ENCODE measurements at regions not wholly inside any gene's neighbourhood (a gene's known extent, or its start where the extent isn't known, plus 50 kb on each side); places are given as distances from the start of the nearest gene placed in this dataset.

- no peak for TF ChIP-seq CTCF (IDR thresholded peaks at IDR 0.05; ENCODE audit: low read length)
- TF ChIP-seq EZH2phosphoT487 (IDR thresholded peaks at IDR 0.05; ENCODE audit: low read length) = no peak
- no peak for TF ChIP-seq EZH2 (optimal IDR thresholded peaks at IDR 0.05; ENCODE audit: low read depth, low read length)
Measured at GRCh38 chr5:17096952-17097695, 120.3 kb upstream of the BASP1 start.
